ENCODE measurements at regions not wholly inside any gene's neighbourhood (a gene's known extent, or its start where the extent isn't known, plus 50 kb on each side); places are given as distances from the start of the nearest gene placed in this dataset.

DNA sequence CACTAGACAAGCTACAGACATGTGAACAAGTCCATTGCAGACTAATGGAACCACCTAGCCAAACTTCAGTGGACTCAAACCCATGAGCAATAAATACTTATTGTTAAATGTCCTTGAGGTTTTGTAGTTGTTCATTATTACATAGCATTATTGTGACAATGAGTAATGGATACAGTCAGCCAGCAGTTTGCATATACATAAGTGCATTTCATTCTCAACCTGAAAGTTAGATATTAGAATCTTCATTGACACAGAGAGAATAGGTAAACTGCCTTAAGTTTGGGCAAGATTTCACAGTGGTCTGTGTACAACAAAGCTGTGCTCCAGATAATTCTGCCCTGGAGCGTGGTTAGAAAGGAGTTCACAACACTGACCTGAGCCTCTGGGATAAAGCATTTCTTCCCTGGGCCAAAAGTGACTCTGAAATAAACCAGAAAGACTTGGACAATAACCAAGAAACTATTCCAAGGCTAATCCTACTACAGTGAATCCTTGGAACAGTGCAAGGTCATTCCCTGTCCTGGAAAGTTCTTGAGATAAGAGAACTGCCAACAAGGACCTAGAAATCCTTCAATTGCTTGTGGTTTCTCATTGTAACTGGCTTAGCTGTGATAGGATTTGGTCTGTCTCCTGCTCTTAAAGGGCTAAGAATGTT is 225.5 kb upstream of the STT3B start:
- TF ChIP-seq CTCF (IDR thresholded peaks at IDR 0.05; ENCODE audit: low read depth, low read length) = no peak
- TF ChIP-seq POLR2A (IDR thresholded peaks at IDR 0.05; ENCODE audit: extremely low read depth, insufficient read length) = no peak
- no peak for TF ChIP-seq MYC (IDR thresholded peaks at IDR 0.05; ENCODE audit: low read depth, low read length)
- no peak for TF ChIP-seq MAX (IDR thresholded peaks at IDR 0.05; ENCODE audit: low read depth, low read length)
